GM23338 (cell line): ENCODE measurements at regions not wholly inside any gene's neighbourhood (a gene's known extent, or its start where the extent isn't known, plus 50 kb on each side); places are given as distances from the start of the nearest gene placed in this dataset.

ENCODE experiments used
- ATAC-seq: fragments of 200-7000 bp; cut with Tn5 transposase; 3 replicates; pipeline ENCODE4 v1.9.1; 2020
- DNase-seq: peaks from one replicate; pipeline ENCODE4 v3.0.0-alpha.2; 2015; ENCODE audit warnings: low spot score
- H2AFZ ChIP-seq: fragments of 200-600 bp; sonication (generic); 2 replicates; pipeline ENCODE4 v1.8.0; 2016; ENCODE audit warnings: antibody characterized with exemption, mild to moderate bottlenecking, moderate library complexity
- H3F3A ChIP-seq: fragments of 200-600 bp; sonication (generic); replicated peaks from 2 replicates; pipeline ENCODE4 v1.8.0; 2017; ENCODE audit warnings: antibody characterized with exemption, mixed run types, low read depth
- H3K27ac ChIP-seq: fragments of 200-600 bp; sonication (generic); 2 replicates; pipeline ENCODE4 v1.6.1; 2016; ENCODE audit warnings: low read depth
- H3K27me3 ChIP-seq: fragments of 200-600 bp; sonication (generic); 2 replicates; pipeline ENCODE4 v1.8.0; 2016; ENCODE audit warnings: mild to moderate bottlenecking, mixed run types, moderate library complexity; ENCODE audit not compliant: insufficient read depth
- H3K36me3 ChIP-seq: fragments of 200-600 bp; sonication (generic); 2 replicates; pipeline ENCODE4 v1.8.0; 2016; ENCODE audit warnings: mild to moderate bottlenecking; ENCODE audit not compliant: insufficient read depth
- H3K4me1 ChIP-seq: fragments of 200-600 bp; sonication (generic); 2 replicates; pipeline ENCODE4 v1.8.0; 2016; ENCODE audit warnings: mild to moderate bottlenecking, moderate library complexity; ENCODE audit not compliant: insufficient read depth
- H3K4me2 ChIP-seq: fragments of 200-600 bp; sonication (generic); 2 replicates; pipeline ENCODE4 v1.7.1; 2017; ENCODE audit warnings: mixed run types
- H3K4me3 ChIP-seq: fragments of 200-600 bp; sonication (generic); 2 replicates; pipeline ENCODE4 v1.6.1; 2016; ENCODE audit warnings: mixed run types
- H3K79me2 ChIP-seq: fragments of 200-600 bp; sonication (generic); replicated peaks from 2 replicates; pipeline ENCODE4 v1.8.0; 2017; ENCODE audit warnings: mild to moderate bottlenecking; ENCODE audit not compliant: insufficient read depth
- H3K9me2 ChIP-seq: fragments of 200-600 bp; sonication (generic); 2 replicates; pipeline ENCODE4 v1.8.0; 2017; ENCODE audit not compliant: insufficient read depth
- H4K20me1 ChIP-seq: fragments of 200-600 bp; sonication (generic); replicated peaks from 2 replicates; pipeline ENCODE4 v1.8.0; 2017; ENCODE audit warnings: mild to moderate bottlenecking; ENCODE audit not compliant: insufficient read depth
- H3K27ac Mint-ChIP-seq: 2 replicates; pipeline ENCODE4 v1.8.0; 2020; ENCODE audit warnings: inconsistent platforms, mild to moderate bottlenecking, moderate library complexity, mixed read lengths
- H3K27me3 Mint-ChIP-seq: 3 replicates; pipeline ENCODE4 v1.8.0; 2022; ENCODE audit warnings: low read depth, mild to moderate bottlenecking, moderate library complexity, mixed read lengths, inconsistent platforms; ENCODE audit not compliant: insufficient read depth, poor library complexity
- H3K36me3 Mint-ChIP-seq: 3 replicates; pipeline ENCODE4 v1.8.0; 2021; ENCODE audit warnings: low read depth, mild to moderate bottlenecking, inconsistent platforms, moderate library complexity, mixed read lengths
- H3K4me1 Mint-ChIP-seq: 3 replicates; pipeline ENCODE4 v1.8.0; 2020; ENCODE audit warnings: mild to moderate bottlenecking, inconsistent platforms, mixed read lengths
- H3K4me3 Mint-ChIP-seq: 3 replicates; pipeline ENCODE4 v1.8.0; 2021; ENCODE audit warnings: moderate library complexity, mild to moderate bottlenecking, inconsistent platforms, mixed read lengths
- H3K9me3 Mint-ChIP-seq: 3 replicates; pipeline ENCODE4 v1.8.0; 2020; ENCODE audit warnings: moderate library complexity, mild to moderate bottlenecking, inconsistent platforms, mixed read lengths
- CREB1 ChIP-seq: fragments of 250-450 bp; sonication (Bioruptor Pico); IDR thresholded peaks from 2 replicates; pipeline ENCODE4 v1.5.0; 2020; ENCODE audit warnings: low read depth, mild to moderate bottlenecking, moderate library complexity
- ETS1 ChIP-seq: IDR thresholded peaks from 2 replicates; pipeline ENCODE4 v1.6.1; 2016; ENCODE audit warnings: antibody characterized with exemption
- EZH2 ChIP-seq: fragments of 200-600 bp; sonication (generic); IDR thresholded peaks from one replicate; pipeline ENCODE4 v1.8.0; 2017; ENCODE audit warnings: antibody characterized with exemption, mild to moderate bottlenecking, low read depth; ENCODE audit not compliant: unreplicated experiment
- EZH2phosphoT487 ChIP-seq: fragments of 200-600 bp; sonication (generic); IDR thresholded peaks from one replicate; pipeline ENCODE4 v1.8.1; 2018; ENCODE audit warnings: antibody characterized with exemption; ENCODE audit not compliant: unreplicated experiment
- JUNB ChIP-seq: IDR thresholded peaks from one replicate; pipeline ENCODE4 v1.6.1; 2016; ENCODE audit warnings: antibody characterized with exemption; ENCODE audit not compliant: unreplicated experiment
- NANOG ChIP-seq: IDR thresholded peaks from 2 replicates; pipeline ENCODE4 v1.6.1; 2016; ENCODE audit warnings: antibody characterized with exemption, borderline replicate concordance
- POLR2AphosphoS5 ChIP-seq: IDR thresholded peaks from 2 replicates; pipeline ENCODE4 v1.6.1; 2016; ENCODE audit warnings: antibody characterized with exemption, low read depth
- REST ChIP-seq: IDR thresholded peaks from one replicate; pipeline ENCODE4 v1.6.1; 2018; ENCODE audit warnings: antibody characterized with exemption; ENCODE audit not compliant: unreplicated experiment
- STAT1 ChIP-seq: IDR thresholded peaks from one replicate; pipeline ENCODE4 v1.6.1; 2016; ENCODE audit warnings: antibody characterized with exemption; ENCODE audit not compliant: unreplicated experiment
- ZNF114 ChIP-seq: fragments of 250-450 bp; sonication (Bioruptor Pico); IDR thresholded peaks from 2 replicates; pipeline ENCODE4 v1.5.0; 2020; ENCODE audit warnings: mild to moderate bottlenecking, moderate library complexity
- ZNF331 ChIP-seq: fragments of 250-450 bp; sonication (Bioruptor Pico); IDR thresholded peaks from 2 replicates; pipeline ENCODE4 v1.5.0; 2020; ENCODE audit warnings: low read depth, mild to moderate bottlenecking, moderate library complexity
- ZNF462 ChIP-seq: fragments of 250-450 bp; sonication (Bioruptor Pico); IDR thresholded peaks from 2 replicates; pipeline ENCODE4 v1.5.0; 2020; ENCODE audit warnings: mild to moderate bottlenecking, moderate library complexity

- TF ChIP-seq ETS1: no peak
- no peak for TF ChIP-seq EZH2
- no peak for TF ChIP-seq POLR2AphosphoS5
Measured at GRCh38 chr4:38241541-38241940, 281.3 kb downstream of the PTTG2 start (continued).

- H3K27ac ChIP-seq: no peak overlapping the region
- TF ChIP-seq NANOG (no peak), ETS1 (no peak), POLR2AphosphoS5 (no peak), EZH2 (no peak), ZNF114 (CRISPR knock-in tag) (no peak), ZNF331 (CRISPR knock-in tag) (no peak), ZNF462 (no peak), EZH2phosphoT487 (no peak), CREB1 (no peak), JUNB (no peak), STAT1 (no peak), REST (no peak)
- DNase-seq (no peak), ATAC-seq (no peak)
- H3K4me2 ChIP-seq: no peak overlapping the region
- no peak overlapping the region for H2AFZ ChIP-seq
- no peaks in the 10 kb centered on the region for H3K27me3 ChIP-seq
- no peaks in the 10 kb centered on the region for H3K79me2 ChIP-seq
- no peak overlapping the region for H3K4me3 Mint-ChIP-seq
- H3K4me1 ChIP-seq: no peaks in the 10 kb centered on the region
- H3F3A ChIP-seq: no peaks in the 10 kb centered on the region
- H3K4me1 Mint-ChIP-seq: no peaks in the 10 kb centered on the region
- H3K9me3 Mint-ChIP-seq: no peaks in the 10 kb centered on the region; the same call in 2 of the 3 replicates
- no peaks in the 10 kb centered on the region for H3K36me3 ChIP-seq
- H3K9me2 ChIP-seq: peaks cover 4% of the 10 kb centered on the region; the same call in 1 of the 2 replicates
- H3K4me3 ChIP-seq: no peak overlapping the region
- H3K27me3 Mint-ChIP-seq: no peaks in the 10 kb centered on the region
- H3K36me3 Mint-ChIP-seq: no peaks in the 10 kb centered on the region
- no peak overlapping the region for H3K27ac Mint-ChIP-seq
- H4K20me1 ChIP-seq: no peaks in the 10 kb centered on the region
Measured at GRCh38 chr4:38242101-38242500, 281.9 kb downstream of the PTTG2 start.
